Activated naive CD8-positive, alpha-beta T cell (primary cell): ENCODE measurements at regions not wholly inside any gene's neighbourhood (a gene's known extent, or its start where the extent isn't known, plus 50 kb on each side); places are given as distances from the start of the nearest gene placed in this dataset.

Experiments used
- H3K27ac Mint-ChIP-seq: one replicate; pipeline ENCODE4 v1.8.0; 2021; ENCODE audit warnings: mixed read lengths
- H3K27me3 Mint-ChIP-seq: one replicate; pipeline ENCODE4 v1.8.0; 2021; ENCODE audit warnings: mixed read lengths
- H3K36me3 Mint-ChIP-seq: one replicate; pipeline ENCODE4 v1.8.0; 2021; ENCODE audit warnings: mixed read lengths
- H3K4me1 Mint-ChIP-seq: one replicate; pipeline ENCODE4 v1.8.0; 2021; ENCODE audit warnings: low read depth, mixed read lengths
- H3K4me3 Mint-ChIP-seq: one replicate; pipeline ENCODE4 v1.8.0; 2021; ENCODE audit warnings: mild to moderate bottlenecking, mixed read lengths
- H3K9me3 Mint-ChIP-seq: one replicate; pipeline ENCODE4 v1.8.0; 2021; ENCODE audit warnings: low read depth, mixed read lengths

DNA sequence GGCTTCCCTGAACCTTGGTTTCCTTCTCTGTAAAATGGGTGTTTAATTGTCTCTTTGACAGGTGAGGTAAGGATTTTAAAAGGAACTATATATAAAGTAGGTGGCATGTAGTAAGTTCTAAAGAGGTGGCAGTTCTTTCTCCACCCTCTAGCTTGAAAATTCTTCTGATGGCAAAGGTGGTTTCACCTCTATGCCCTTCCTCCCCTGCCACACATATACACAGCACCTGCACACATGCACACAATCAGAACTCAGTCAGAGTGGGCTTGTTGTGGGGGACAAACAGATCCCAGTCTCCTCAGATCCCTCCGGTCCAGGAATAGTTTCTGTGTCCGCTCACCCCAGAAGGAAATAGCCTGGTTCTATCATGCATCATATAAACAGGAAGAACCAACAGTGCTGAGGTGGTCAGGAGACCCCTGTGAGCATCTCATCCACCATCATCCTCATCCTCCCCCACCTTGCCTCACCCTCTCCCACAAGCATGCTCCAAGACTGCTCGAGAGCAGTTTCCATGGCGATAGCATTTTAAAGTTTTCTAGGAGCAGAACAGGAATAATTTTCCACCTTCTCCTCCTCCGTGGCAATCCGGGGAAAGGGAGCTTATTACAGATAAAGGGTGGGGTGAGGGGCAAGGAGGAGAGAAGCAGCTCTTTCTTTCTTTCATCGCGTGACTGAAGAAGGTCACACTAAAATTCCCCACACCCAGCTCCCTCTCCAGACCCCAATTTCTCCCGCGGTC lies 123.6 kb downstream of the CHST1 start:
- Mint-ChIP-seq H3K27ac (no peak overlapping the region), H3K9me3 (no peaks in the 10 kb centered on the region), H3K4me3 (no peak overlapping the region), H3K4me1 (no peaks in the 10 kb centered on the region), H3K36me3 (no peaks in the 10 kb centered on the region), H3K27me3 (peaks cover 22% of the 10 kb centered on the region)

DNA sequence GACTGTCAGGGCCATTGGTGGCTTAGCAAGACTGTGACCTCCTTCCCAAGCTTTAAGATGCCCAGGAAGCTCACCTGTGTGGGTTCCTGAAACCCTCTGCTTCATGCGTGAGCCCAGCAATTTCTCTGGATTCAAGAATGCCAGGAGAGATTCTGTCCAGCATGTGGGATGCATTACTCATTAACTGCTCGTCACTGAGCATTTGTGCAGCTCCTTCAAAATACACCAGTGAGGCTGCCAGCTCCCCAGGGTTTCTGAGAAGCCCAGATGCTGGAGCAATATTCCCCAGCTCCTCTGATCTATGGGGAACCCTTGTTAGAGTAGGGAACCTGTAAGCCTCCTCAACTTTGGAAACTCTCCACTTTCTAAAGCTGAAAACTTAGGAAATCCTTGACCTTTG lies 126.5 kb downstream of the CHST1 start:
- peaks cover 20% of the 10 kb centered on the region for H3K27me3 Mint-ChIP-seq
- no peaks in the 10 kb centered on the region for H3K36me3 Mint-ChIP-seq
- no peaks in the 10 kb centered on the region for H3K4me1 Mint-ChIP-seq
- H3K27ac Mint-ChIP-seq = no peak overlapping the region
- H3K4me3 Mint-ChIP-seq = no peak overlapping the region
- H3K9me3 Mint-ChIP-seq = no peaks in the 10 kb centered on the region

DNA sequence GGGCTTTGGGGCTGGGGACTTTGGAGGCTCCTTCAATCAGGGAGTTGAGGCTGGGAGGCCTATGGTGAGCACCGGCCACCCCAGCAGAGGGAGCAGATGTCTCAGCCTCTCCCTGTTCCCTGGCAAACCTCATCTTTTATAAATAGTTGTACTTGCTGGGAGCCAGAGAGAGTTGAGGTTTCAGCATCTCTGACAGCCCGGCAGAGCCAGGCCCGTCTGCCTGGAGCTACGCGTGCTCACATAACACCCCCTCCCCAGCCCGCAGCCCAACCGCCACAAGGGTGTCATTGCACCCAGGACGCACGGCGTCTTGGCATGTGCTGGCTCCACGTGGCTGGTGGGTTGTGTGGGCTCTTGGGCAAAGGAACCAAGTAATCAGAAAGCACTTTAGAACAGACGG lies 127.1 kb downstream of the CHST1 start:
- Mint-ChIP-seq H3K36me3 (no peaks in the 10 kb centered on the region), H3K4me1 (no peaks in the 10 kb centered on the region), H3K27ac (no peak overlapping the region), H3K9me3 (no peaks in the 10 kb centered on the region), H3K27me3 (peaks cover 17% of the 10 kb centered on the region), H3K4me3 (no peak overlapping the region)

DNA sequence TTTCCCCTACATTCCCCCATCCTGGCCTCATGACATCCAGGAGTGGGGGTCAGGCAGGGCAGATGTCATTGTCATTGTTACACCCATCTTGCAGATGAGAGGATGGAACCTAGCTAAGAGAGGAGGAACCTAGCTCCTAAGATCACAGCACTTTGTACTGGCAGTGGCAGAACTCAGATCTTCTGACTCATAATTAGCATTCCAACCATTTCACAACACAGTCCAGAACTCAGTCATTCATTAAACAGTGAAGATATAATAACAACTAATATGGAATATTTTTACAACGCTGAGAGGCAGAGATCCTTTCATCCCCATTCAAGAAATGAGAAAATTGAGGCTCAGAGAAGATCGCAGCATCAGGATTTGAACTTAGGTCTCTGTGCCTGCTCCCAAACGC lies 127.8 kb downstream of the CHST1 start:
- peaks cover 14% of the 10 kb centered on the region for H3K27me3 Mint-ChIP-seq
- no peaks in the 10 kb centered on the region for H3K9me3 Mint-ChIP-seq
- H3K36me3 Mint-ChIP-seq = no peaks in the 10 kb centered on the region
- H3K4me1 Mint-ChIP-seq = no peaks in the 10 kb centered on the region
- no peak overlapping the region for H3K4me3 Mint-ChIP-seq
- H3K27ac Mint-ChIP-seq = no peak overlapping the region

DNA sequence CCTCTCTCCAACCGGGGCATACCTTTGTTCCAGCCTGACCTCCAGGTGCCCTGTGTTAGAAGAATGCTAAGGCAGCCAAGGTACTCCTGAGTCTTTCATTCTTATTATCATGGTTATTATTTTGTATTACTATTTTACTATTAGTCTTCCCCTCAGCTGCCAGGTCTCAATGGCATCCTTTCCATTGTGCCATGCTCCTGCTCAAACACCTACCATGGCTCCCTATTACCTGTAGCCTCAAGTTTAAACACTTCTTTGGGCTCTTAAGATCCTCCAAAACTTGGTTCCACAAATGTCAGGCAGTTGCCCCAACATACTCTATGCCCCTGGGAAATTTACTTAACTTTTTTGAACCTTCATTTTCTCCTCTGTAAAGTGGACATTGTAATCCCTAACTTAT lies 130.4 kb downstream of the CHST1 start:
- Mint-ChIP-seq H3K4me3 (no peak overlapping the region), H3K27me3 (peaks cover 10% of the 10 kb centered on the region), H3K4me1 (no peaks in the 10 kb centered on the region), H3K27ac (no peak overlapping the region), H3K9me3 (no peaks in the 10 kb centered on the region), H3K36me3 (no peaks in the 10 kb centered on the region)

DNA sequence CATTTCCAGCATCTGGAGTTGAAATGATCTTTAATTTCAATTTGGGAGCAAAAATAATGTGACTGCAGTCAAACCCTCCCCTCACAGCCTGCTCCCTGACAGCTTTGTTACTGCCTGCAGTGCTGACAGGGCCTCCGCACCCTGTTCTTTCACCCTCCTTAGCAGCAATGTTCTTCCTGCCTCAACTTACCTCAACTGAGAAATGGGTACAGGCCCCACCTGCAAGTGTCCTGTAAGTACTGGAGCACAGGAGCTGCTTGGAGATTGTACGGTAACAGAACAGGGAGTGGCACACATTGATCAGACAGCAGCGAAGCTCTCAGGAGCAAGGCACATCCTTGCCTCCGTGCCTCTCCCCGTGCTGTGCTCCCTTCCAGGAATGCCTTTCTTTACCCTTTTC lies 131.3 kb downstream of the CHST1 start:
- H3K4me1 Mint-ChIP-seq = no peaks in the 10 kb centered on the region
- no peaks in the 10 kb centered on the region for H3K36me3 Mint-ChIP-seq
- peaks cover 10% of the 10 kb centered on the region for H3K27me3 Mint-ChIP-seq
- H3K9me3 Mint-ChIP-seq = no peaks in the 10 kb centered on the region
- no peak overlapping the region for H3K4me3 Mint-ChIP-seq
- H3K27ac Mint-ChIP-seq = no peak overlapping the region

DNA sequence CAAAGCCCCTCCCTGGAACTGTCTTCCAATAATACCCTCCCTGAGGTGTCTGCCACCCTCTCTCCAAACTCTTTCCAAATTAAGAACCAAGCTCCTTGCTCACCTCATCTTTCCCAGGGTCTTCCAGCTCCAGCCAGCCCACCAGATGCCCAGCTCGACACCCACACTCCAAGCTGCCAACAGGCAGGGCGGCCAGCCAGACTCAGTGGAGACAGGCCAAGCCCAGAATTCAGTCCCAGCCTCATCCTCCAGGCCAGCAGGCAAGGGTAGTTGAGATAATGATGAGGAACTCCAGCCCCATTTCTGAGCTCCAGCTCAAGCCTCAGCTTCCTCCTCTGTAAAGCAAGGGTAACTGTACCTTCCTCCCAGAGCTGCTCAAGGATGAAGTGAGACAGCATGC lies 132.9 kb downstream of the CHST1 start:
- H3K36me3 Mint-ChIP-seq = no peaks in the 10 kb centered on the region
- H3K27ac Mint-ChIP-seq = no peak overlapping the region
- H3K4me1 Mint-ChIP-seq = no peaks in the 10 kb centered on the region
- no peaks in the 10 kb centered on the region for H3K9me3 Mint-ChIP-seq
- no peak overlapping the region for H3K4me3 Mint-ChIP-seq
- peaks cover 9% of the 10 kb centered on the region for H3K27me3 Mint-ChIP-seq

DNA sequence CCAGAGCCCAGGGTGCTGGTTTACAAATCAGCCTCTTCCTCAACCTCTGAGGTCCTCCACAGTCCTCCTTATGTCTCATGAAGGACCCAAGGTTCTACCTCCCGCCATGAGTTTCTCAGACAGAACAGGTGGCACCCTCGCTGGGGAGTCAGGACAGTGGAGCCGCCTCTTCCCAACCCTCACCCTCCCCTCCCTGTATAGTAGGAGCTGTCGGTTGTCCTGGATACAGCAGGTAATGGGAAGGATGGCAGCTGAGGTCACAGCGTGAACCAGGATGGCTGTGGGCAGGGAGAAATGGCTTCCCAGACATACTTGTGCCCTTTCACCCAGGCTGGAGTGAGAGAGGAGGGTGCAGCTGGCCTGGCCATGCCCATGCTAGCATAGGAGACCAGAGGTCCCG lies 134.6 kb downstream of the CHST1 start:
- no peaks in the 10 kb centered on the region for H3K4me1 Mint-ChIP-seq
- H3K27me3 Mint-ChIP-seq = peaks cover 7% of the 10 kb centered on the region
- H3K4me3 Mint-ChIP-seq = no peak overlapping the region
- H3K36me3 Mint-ChIP-seq = no peaks in the 10 kb centered on the region
- no peaks in the 10 kb centered on the region for H3K9me3 Mint-ChIP-seq
- H3K27ac Mint-ChIP-seq = no peak overlapping the region

DNA sequence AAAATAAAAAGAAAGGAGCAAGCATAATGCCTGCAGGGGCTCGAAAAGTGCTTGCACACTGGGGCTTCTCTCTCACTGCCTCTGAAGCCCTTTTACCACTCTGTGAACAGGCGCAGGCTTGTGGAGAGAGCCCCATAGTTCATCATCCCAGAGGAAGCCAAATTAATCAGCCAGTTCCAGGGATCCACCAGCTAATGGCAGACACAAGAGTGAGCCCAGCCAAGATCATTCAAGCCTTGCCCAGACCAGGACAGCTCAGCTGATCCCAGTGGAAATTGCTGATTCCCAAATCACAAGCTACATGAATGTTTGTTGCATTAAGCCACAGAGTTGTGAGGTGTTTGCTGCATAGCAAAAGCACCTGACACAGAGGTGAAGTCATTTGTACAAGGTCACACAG lies 135.3 kb downstream of the CHST1 start:
- no peak overlapping the region for H3K4me3 Mint-ChIP-seq
- H3K27ac Mint-ChIP-seq = no peak overlapping the region
- H3K9me3 Mint-ChIP-seq = no peaks in the 10 kb centered on the region
- H3K36me3 Mint-ChIP-seq = no peaks in the 10 kb centered on the region
- H3K27me3 Mint-ChIP-seq = peaks cover 7% of the 10 kb centered on the region
- H3K4me1 Mint-ChIP-seq = no peaks in the 10 kb centered on the region

DNA sequence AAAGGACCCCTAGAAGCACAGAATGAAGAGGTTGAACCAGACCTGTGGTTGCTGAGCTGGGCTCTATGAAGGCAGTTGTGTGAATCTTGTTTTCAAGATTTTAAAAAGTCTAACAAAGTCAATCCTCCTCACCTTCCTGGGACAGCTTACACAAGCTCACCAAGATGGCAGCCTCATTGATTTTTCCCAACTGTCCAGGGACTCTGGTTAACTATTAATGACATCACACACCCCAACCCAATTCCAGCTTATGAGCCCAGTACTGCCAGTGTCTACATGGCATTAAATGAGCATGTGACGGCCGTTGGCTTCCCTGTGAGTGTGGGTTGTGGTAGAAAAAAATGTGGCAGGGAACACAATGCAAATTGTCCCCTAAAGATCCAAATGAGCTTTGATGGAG lies 137.0 kb downstream of the CHST1 start:
- Mint-ChIP-seq H3K4me3 (no peak overlapping the region), H3K27ac (no peak overlapping the region), H3K36me3 (no peaks in the 10 kb centered on the region), H3K27me3 (peaks cover 5% of the 10 kb centered on the region), H3K4me1 (no peaks in the 10 kb centered on the region), H3K9me3 (no peaks in the 10 kb centered on the region)

DNA sequence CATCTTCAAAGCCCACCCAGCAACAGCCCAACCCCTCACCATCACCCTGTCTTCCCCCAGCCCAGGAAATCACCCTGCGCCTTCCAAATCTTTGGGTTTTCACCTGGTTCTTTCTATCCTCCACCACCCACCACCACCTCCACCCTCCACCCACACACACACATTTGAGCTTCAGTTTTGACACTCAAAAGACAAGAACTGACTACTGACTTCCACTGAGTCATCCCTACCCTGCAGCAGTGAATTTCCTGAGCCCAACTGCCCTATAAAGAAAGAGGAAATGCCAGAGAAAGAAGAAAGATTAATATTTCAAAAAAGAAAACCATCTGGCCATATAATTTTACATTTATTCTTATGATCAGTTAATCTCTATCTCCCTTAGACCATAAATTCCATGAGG lies 137.5 kb downstream of the CHST1 start:
- Mint-ChIP-seq H3K4me3 (no peak overlapping the region), H3K27me3 (peaks cover 5% of the 10 kb centered on the region), H3K27ac (no peak overlapping the region), H3K36me3 (no peaks in the 10 kb centered on the region), H3K4me1 (no peaks in the 10 kb centered on the region), H3K9me3 (peaks cover 1% of the 10 kb centered on the region)

DNA sequence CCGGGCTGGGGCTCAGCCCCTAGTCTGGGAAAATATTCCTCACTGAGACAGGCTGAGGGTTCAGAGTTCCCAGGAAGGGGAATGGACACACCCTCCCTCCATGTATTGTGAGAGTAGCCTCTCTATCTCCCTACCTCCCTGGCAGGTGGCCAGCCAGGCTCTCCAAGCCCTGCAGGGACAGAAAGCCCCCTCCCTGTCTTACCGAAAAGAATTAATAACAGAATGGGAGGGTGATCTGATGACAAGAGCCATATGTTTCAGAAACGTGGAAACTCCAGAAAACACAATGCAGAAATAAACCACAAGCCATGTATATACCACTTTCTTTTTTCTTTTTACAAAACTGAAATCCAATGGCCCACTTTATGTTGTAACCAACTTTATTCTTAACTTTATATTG lies 140.0 kb downstream of the CHST1 start:
- peaks cover 8% of the 10 kb centered on the region for H3K9me3 Mint-ChIP-seq
- H3K36me3 Mint-ChIP-seq = no peaks in the 10 kb centered on the region
- H3K27me3 Mint-ChIP-seq = peaks cover 1% of the 10 kb centered on the region
- no peaks in the 10 kb centered on the region for H3K4me1 Mint-ChIP-seq
- no peak overlapping the region for H3K27ac Mint-ChIP-seq
- H3K4me3 Mint-ChIP-seq = no peak overlapping the region

DNA sequence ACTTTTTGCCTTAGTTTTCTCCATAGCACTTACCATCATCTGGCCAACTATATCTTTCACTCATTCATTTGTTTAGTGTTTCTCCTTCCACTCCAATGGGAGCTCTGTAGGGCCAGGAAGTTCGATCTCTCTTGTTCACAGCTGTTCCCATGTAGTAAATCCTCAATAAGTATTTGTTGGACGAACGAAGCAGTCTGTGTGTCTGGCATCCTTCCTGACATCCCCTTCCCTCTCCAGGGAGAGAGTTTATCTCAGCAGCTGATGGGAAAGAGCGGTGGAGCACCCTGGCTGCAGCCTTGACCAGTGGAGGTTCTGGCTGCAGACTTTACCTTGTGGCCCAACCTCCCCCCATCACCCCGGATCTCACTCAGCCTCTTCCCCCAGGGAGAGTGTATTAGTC lies 141.7 kb downstream of the CHST1 start:
- Mint-ChIP-seq H3K9me3 (peaks cover 8% of the 10 kb centered on the region), H3K36me3 (no peaks in the 10 kb centered on the region), H3K27ac (no peak overlapping the region), H3K4me3 (no peak overlapping the region), H3K4me1 (no peaks in the 10 kb centered on the region), H3K27me3 (peaks cover 1% of the 10 kb centered on the region)

DNA sequence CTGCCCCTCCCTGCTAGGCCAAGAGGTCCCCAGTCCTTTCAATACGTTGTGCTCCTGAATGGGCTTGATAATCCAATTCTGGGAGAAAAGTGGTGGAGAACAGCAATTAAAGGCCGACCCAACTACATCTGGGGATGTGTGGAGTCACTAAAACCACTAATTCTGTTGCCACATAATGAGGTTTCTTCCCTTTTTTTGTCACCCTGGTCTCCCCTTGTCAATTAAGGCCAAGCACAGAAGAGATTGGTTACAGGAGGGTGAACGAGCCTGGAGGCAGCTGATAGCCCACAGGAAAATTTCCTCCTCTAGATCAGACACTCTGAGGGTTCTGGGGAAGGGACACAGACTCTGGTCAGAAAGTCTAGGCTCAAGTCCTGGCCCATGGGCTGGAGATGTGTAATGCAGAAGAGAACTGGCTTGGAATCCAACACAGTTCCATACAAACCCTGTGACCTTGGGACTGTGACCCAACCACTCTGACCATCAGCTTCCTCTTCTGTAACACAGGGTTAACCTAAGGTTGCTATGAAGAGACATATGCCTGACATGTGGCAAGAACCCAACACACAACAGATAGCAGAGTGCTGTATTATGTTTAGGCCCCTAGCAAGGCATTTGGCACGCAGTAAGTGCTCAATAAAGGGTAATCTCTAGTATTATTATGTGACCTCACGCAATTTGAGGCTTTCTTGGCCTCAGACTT lies 146.4 kb downstream of the CHST1 start:
- peaks cover 8% of the 10 kb centered on the region for H3K9me3 Mint-ChIP-seq
- H3K27ac Mint-ChIP-seq = no peak overlapping the region
- H3K4me1 Mint-ChIP-seq = no peaks in the 10 kb centered on the region
- no peaks in the 10 kb centered on the region for H3K27me3 Mint-ChIP-seq
- H3K4me3 Mint-ChIP-seq = no peak overlapping the region
- no peaks in the 10 kb centered on the region for H3K36me3 Mint-ChIP-seq

DNA sequence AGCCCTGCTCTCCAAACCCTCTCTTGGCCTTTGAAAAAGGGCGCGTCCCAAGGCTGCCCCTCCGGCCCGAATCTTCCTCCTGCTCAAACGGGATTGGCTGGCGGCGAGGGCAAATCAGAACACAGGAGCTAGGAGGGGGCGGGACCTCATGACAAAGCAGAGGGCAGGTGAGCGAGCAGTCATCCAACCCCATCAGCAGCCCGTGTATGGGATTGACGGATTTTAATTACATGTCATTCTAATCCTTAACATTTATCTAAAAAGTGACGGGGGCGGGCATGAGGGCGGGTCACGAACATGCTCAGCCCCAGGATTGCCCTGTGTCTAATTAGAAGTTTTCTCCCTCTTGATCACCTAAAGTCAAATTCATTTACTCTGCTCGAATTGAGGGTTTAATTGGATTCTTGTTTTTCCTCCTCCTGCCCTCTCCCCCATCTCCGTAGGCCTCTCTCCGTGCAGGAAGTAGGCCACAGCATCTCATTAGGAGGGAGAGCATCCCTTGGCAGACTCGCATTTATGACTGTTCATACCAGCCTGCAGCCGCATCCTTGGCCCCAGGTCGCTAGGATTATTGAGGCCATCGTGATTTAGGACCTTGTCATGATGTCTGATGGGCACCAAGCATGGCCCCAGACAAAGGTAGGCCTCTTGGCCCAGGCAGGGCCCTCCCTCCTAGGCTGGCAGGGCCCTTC lies 147.1 kb downstream of the CHST1 start:
- peaks cover 8% of the 10 kb centered on the region for H3K9me3 Mint-ChIP-seq
- no peaks in the 10 kb centered on the region for H3K36me3 Mint-ChIP-seq
- no peak overlapping the region for H3K27ac Mint-ChIP-seq
- H3K4me3 Mint-ChIP-seq = no peak overlapping the region
- no peaks in the 10 kb centered on the region for H3K27me3 Mint-ChIP-seq
- no peaks in the 10 kb centered on the region for H3K4me1 Mint-ChIP-seq
